Ishikawa (cell line): ENCODE measurements at regions not wholly inside any gene's neighbourhood (a gene's known extent, or its start where the extent isn't known, plus 50 kb on each side); places are given as distances from the start of the nearest gene placed in this dataset.

ENCODE experiments used
- CEBPB ChIP-seq: IDR thresholded peaks from 2 replicates; pipeline ENCODE4 v1.6.1; 2012
- CREB1 ChIP-seq: IDR thresholded peaks from 2 replicates; pipeline ENCODE4 v1.6.1; 2012; ENCODE audit warnings: low read depth
- EGR1 ChIP-seq: IDR thresholded peaks from 2 replicates; pipeline ENCODE4 v1.6.1; 2012
- EP300 ChIP-seq: IDR thresholded peaks from 2 replicates; pipeline ENCODE4 v1.6.1; 2012; ENCODE audit warnings: borderline replicate concordance
- FOXM1 ChIP-seq: IDR thresholded peaks from 2 replicates; pipeline ENCODE4 v1.6.1; 2012; ENCODE audit warnings: low read depth, borderline replicate concordance
- MAX ChIP-seq: IDR thresholded peaks from 2 replicates; pipeline ENCODE4 v1.6.1; 2012
- NFIC ChIP-seq: IDR thresholded peaks from 2 replicates; pipeline ENCODE4 v1.6.1; 2012
- RAD21 ChIP-seq: IDR thresholded peaks from 2 replicates; pipeline ENCODE4 v1.6.1; 2012; ENCODE audit warnings: low read depth
- REST ChIP-seq: IDR thresholded peaks from 2 replicates; pipeline ENCODE4 v1.6.1; 2012; ENCODE audit warnings: low read depth, mild to moderate bottlenecking
- TAF1 ChIP-seq: IDR thresholded peaks from 2 replicates; pipeline ENCODE4 v1.6.1; 2012; ENCODE audit warnings: low read depth, mild to moderate bottlenecking
- TCF12 ChIP-seq: IDR thresholded peaks from 2 replicates; pipeline ENCODE4 v1.6.1; 2012; ENCODE audit warnings: low read depth
- TEAD4 ChIP-seq: IDR thresholded peaks from 2 replicates; pipeline ENCODE4 v1.6.1; 2012
- USF1 ChIP-seq: IDR thresholded peaks from 2 replicates; pipeline ENCODE4 v1.6.1; 2012
- YY1 ChIP-seq: IDR thresholded peaks from 2 replicates; pipeline ENCODE4 v1.6.1; 2012; ENCODE audit warnings: low read depth
- ZBTB7A ChIP-seq: IDR thresholded peaks from 2 replicates; pipeline ENCODE4 v1.6.1; 2012; ENCODE audit warnings: low read depth

GRCh38 chr5:88610586-88610985 lies 272.4 kb downstream of the MEF2C start:
- TF ChIP-seq NFIC (no peak), TEAD4 (no peak), CREB1 (no peak), CEBPB (no peak), TCF12 (no peak), EGR1 (no peak), MAX (no peak), RAD21 (no peak), YY1 (no peak), REST (no peak), TAF1 (no peak), ZBTB7A (no peak), FOXM1 (no peak)

- TF ChIP-seq EP300, result no peak
- TF ChIP-seq EGR1, result no peak
- TF ChIP-seq CEBPB, result no peak
Measured at GRCh38 chr5:88607492-88607891, 275.5 kb downstream of the MEF2C start.

- TF ChIP-seq TCF12 (no peak), CREB1 (no peak), EP300 (no peak), FOXM1 (no peak), RAD21 (no peak)
Measured at GRCh38 chr5:88606626-88607025, 276.4 kb downstream of the MEF2C start.

- TF ChIP-seq RAD21 (no peak), REST (no peak), MAX (no peak), USF1 (no peak), CREB1 (no peak), TAF1 (no peak), YY1 (no peak), TEAD4 (no peak), NFIC (no peak), EP300 (no peak), FOXM1 (no peak), CEBPB (no peak), ZBTB7A (no peak), TCF12 (no peak)
Measured at GRCh38 chr5:88606173-88606572, 276.8 kb downstream of the MEF2C start.

- no peak for TF ChIP-seq EP300
- TF ChIP-seq REST, result no peak
- TF ChIP-seq CEBPB, result no peak
- no peak for TF ChIP-seq FOXM1
- TF ChIP-seq CREB1, result no peak
- no peak for TF ChIP-seq TAF1
- TF ChIP-seq RAD21, result 0 out of 2 replicates have a peak, but pooled peaks have one; percentile 23
Measured at GRCh38 chr5:88602584-88602983, 280.4 kb downstream of the MEF2C start.

- no peak for TF ChIP-seq ZBTB7A
- no peak for TF ChIP-seq CEBPB
- no peak for TF ChIP-seq NFIC
- no peak for TF ChIP-seq TEAD4
- no peak for TF ChIP-seq EP300
- TF ChIP-seq USF1, result no peak
- no peak for TF ChIP-seq TCF12
- TF ChIP-seq REST, result no peak
- no peak for TF ChIP-seq FOXM1
- TF ChIP-seq EGR1, result no peak
- no peak for TF ChIP-seq TAF1
- TF ChIP-seq RAD21, result no peak
- no peak for TF ChIP-seq CREB1
- no peak for TF ChIP-seq MAX
- TF ChIP-seq YY1, result no peak
Measured at GRCh38 chr5:88594441-88594840, 288.5 kb downstream of the MEF2C start.
